Activated naive CD8-positive, alpha-beta T cell treated with anti-CD3 and anti-CD28 coated beads for 36 hours (primary cell): ENCODE measurements at regions not wholly inside any gene's neighbourhood (a gene's known extent, or its start where the extent isn't known, plus 50 kb on each side); places are given as distances from the start of the nearest gene placed in this dataset.
"Not testable (repeated sequence)": the region's sequence is repeated elsewhere in the genome, so short reads cannot be mapped to it uniquely, and the experiment has no call there.

ENCODE experiments used
- DNase-seq: peaks from one replicate; pipeline ENCODE4 v3.0.0; 2021
- H3K27ac Mint-ChIP-seq: one replicate; pipeline ENCODE4 v1.8.0; 2022; ENCODE audit warnings: mild to moderate bottlenecking, moderate library complexity, mixed read lengths
- H3K27me3 Mint-ChIP-seq: one replicate; pipeline ENCODE4 v1.8.0; 2022; ENCODE audit warnings: mild to moderate bottlenecking, mixed read lengths
- H3K36me3 Mint-ChIP-seq: one replicate; pipeline ENCODE4 v1.8.0; 2021; ENCODE audit warnings: mild to moderate bottlenecking, mixed read lengths
- H3K4me1 Mint-ChIP-seq: one replicate; pipeline ENCODE4 v1.8.0; 2021; ENCODE audit warnings: mixed read lengths
- H3K4me3 Mint-ChIP-seq: one replicate; pipeline ENCODE4 v1.8.0; 2022; ENCODE audit warnings: mild to moderate bottlenecking, moderate library complexity, mixed read lengths
- H3K9me3 Mint-ChIP-seq: one replicate; pipeline ENCODE4 v1.8.0; 2022; ENCODE audit warnings: mixed read lengths

GRCh38 chr3:162984746-162985145, 1488.1 kb downstream of the OTOL1 start:
- Mint-ChIP-seq H3K27me3 (no peaks in the 10 kb centered on the region), H3K36me3 (no peaks in the 10 kb centered on the region), H3K27ac (no peak overlapping the region), H3K4me3 (no peak overlapping the region), H3K9me3 (peaks cover 2% of the 10 kb centered on the region), H3K4me1 (no peaks in the 10 kb centered on the region)
- DNase-seq = no peak

- not testable (repeated sequence) for H3K9me3 Mint-ChIP-seq, H3K4me3 Mint-ChIP-seq, H3K36me3 Mint-ChIP-seq, H3K27me3 Mint-ChIP-seq, H3K4me1 Mint-ChIP-seq, DNase-seq, H3K27ac Mint-ChIP-seq
These were observed 1490.6 kb downstream of the OTOL1 start for GRCh38 chr3:162987085-162987794.

- no peak overlapping the region for H3K27ac Mint-ChIP-seq
- no peak overlapping the region for H3K4me3 Mint-ChIP-seq
- H3K9me3 Mint-ChIP-seq = peaks cover 15% of the 10 kb centered on the region
- DNase-seq = no peak
- no peaks in the 10 kb centered on the region for H3K36me3 Mint-ChIP-seq
- H3K27me3 Mint-ChIP-seq = no peaks in the 10 kb centered on the region
- no peaks in the 10 kb centered on the region for H3K4me1 Mint-ChIP-seq
These were observed 1496.1 kb downstream of the OTOL1 start for GRCh38 chr3:162992741-162993140.

GRCh38 chr3:162994165-162994564, 1497.6 kb downstream of the OTOL1 start:
- H3K4me1 Mint-ChIP-seq = no peaks in the 10 kb centered on the region
- no peak overlapping the region for H3K4me3 Mint-ChIP-seq
- peaks cover 15% of the 10 kb centered on the region for H3K9me3 Mint-ChIP-seq
- H3K27ac Mint-ChIP-seq = no peak overlapping the region
- H3K36me3 Mint-ChIP-seq = no peaks in the 10 kb centered on the region
- DNase-seq = no peak
- no peaks in the 10 kb centered on the region for H3K27me3 Mint-ChIP-seq

GRCh38 chr3:162996368-162996767, 1499.8 kb downstream of the OTOL1 start:
- Mint-ChIP-seq H3K4me3 (no peak overlapping the region), H3K27ac (no peak overlapping the region), H3K36me3 (no peaks in the 10 kb centered on the region), H3K9me3 (peaks cover 15% of the 10 kb centered on the region), H3K4me1 (no peaks in the 10 kb centered on the region), H3K27me3 (no peaks in the 10 kb centered on the region)
- DNase-seq = no peak

- no peak for DNase-seq
- H3K4me3 Mint-ChIP-seq = no peak overlapping the region
- no peaks in the 10 kb centered on the region for H3K36me3 Mint-ChIP-seq
- no peaks in the 10 kb centered on the region for H3K4me1 Mint-ChIP-seq
- H3K27ac Mint-ChIP-seq = no peak overlapping the region
- H3K9me3 Mint-ChIP-seq = peaks cover 12% of the 10 kb centered on the region
- H3K27me3 Mint-ChIP-seq = no peaks in the 10 kb centered on the region
These were observed 1501.6 kb downstream of the OTOL1 start for GRCh38 chr3:162998205-162998604.

GRCh38 chr3:163011596-163011995, 1515.0 kb downstream of the OTOL1 start:
- no peaks in the 10 kb centered on the region for H3K27me3 Mint-ChIP-seq
- no peaks in the 10 kb centered on the region for H3K4me1 Mint-ChIP-seq
- no peak overlapping the region for H3K27ac Mint-ChIP-seq
- H3K36me3 Mint-ChIP-seq = no peaks in the 10 kb centered on the region
- DNase-seq = no peak
- H3K9me3 Mint-ChIP-seq = peaks cover 5% of the 10 kb centered on the region
- no peak overlapping the region for H3K4me3 Mint-ChIP-seq

- Mint-ChIP-seq H3K36me3 (no peaks in the 10 kb centered on the region), H3K27ac (no peak overlapping the region), H3K4me1 (no peaks in the 10 kb centered on the region), H3K9me3 (peaks cover 4% of the 10 kb centered on the region), H3K4me3 (no peak overlapping the region), H3K27me3 (no peaks in the 10 kb centered on the region)
- no peak for DNase-seq
These were observed 1519.6 kb downstream of the OTOL1 start for GRCh38 chr3:163016251-163016650.

- Mint-ChIP-seq H3K4me1 (no peaks in the 10 kb centered on the region), H3K27me3 (no peaks in the 10 kb centered on the region), H3K9me3 (peaks cover 4% of the 10 kb centered on the region), H3K36me3 (no peaks in the 10 kb centered on the region), H3K27ac (no peak overlapping the region), H3K4me3 (no peak overlapping the region)
- DNase-seq = no peak
These were observed 1521.5 kb downstream of the OTOL1 start for GRCh38 chr3:163018067-163018466.

- Mint-ChIP-seq H3K27ac (no peak overlapping the region), H3K36me3 (no peaks in the 10 kb centered on the region), H3K4me1 (no peaks in the 10 kb centered on the region), H3K27me3 (no peaks in the 10 kb centered on the region), H3K9me3 (peaks cover 4% of the 10 kb centered on the region), H3K4me3 (no peak overlapping the region)
- DNase-seq = no peak
These were observed 1522.1 kb downstream of the OTOL1 start for GRCh38 chr3:163018664-163019063.

GRCh38 chr3:163019260-163019659, 1522.7 kb downstream of the OTOL1 start:
- H3K27ac Mint-ChIP-seq = no peak overlapping the region
- H3K4me1 Mint-ChIP-seq = no peaks in the 10 kb centered on the region

GRCh38 chr3:163033652-163034051, 1537.0 kb downstream of the OTOL1 start:
- Mint-ChIP-seq H3K27me3 (no peaks in the 10 kb centered on the region), H3K36me3 (no peaks in the 10 kb centered on the region), H3K27ac (no peak overlapping the region), H3K9me3 (peaks cover 1% of the 10 kb centered on the region), H3K4me1 (no peaks in the 10 kb centered on the region), H3K4me3 (no peak overlapping the region)
- DNase-seq = no peak

More at GRCh38 chr3:163019260-163019659, 1522.7 kb downstream of the OTOL1 start:
- no peaks in the 10 kb centered on the region for H3K36me3 Mint-ChIP-seq
- DNase-seq = no peak
- no peaks in the 10 kb centered on the region for H3K27me3 Mint-ChIP-seq
- H3K9me3 Mint-ChIP-seq = peaks cover 4% of the 10 kb centered on the region
- H3K4me3 Mint-ChIP-seq = no peak overlapping the region

GRCh38 chr3:163039636-163040035, 1543.0 kb downstream of the OTOL1 start:
- no peaks in the 10 kb centered on the region for H3K36me3 Mint-ChIP-seq
- no peak for DNase-seq
- H3K4me3 Mint-ChIP-seq = no peak overlapping the region
- H3K27ac Mint-ChIP-seq = no peak overlapping the region
- H3K4me1 Mint-ChIP-seq = no peaks in the 10 kb centered on the region
- no peaks in the 10 kb centered on the region for H3K27me3 Mint-ChIP-seq
- peaks cover 1% of the 10 kb centered on the region for H3K9me3 Mint-ChIP-seq

- H3K27me3 Mint-ChIP-seq = no peaks in the 10 kb centered on the region
- no peak overlapping the region for H3K4me3 Mint-ChIP-seq
- peaks cover 1% of the 10 kb centered on the region for H3K9me3 Mint-ChIP-seq
- no peak overlapping the region for H3K27ac Mint-ChIP-seq
- no peaks in the 10 kb centered on the region for H3K4me1 Mint-ChIP-seq
- no peak for DNase-seq
- H3K36me3 Mint-ChIP-seq = no peaks in the 10 kb centered on the region
These were observed 1546.5 kb downstream of the OTOL1 start for GRCh38 chr3:163043074-163043473.

GRCh38 chr3:163045945-163046344, 1549.3 kb downstream of the OTOL1 start:
- DNase-seq = no peak
- no peak overlapping the region for H3K4me3 Mint-ChIP-seq
- no peaks in the 10 kb centered on the region for H3K9me3 Mint-ChIP-seq
- no peaks in the 10 kb centered on the region for H3K27me3 Mint-ChIP-seq
- H3K36me3 Mint-ChIP-seq = no peaks in the 10 kb centered on the region
- H3K4me1 Mint-ChIP-seq = no peaks in the 10 kb centered on the region
- no peak overlapping the region for H3K27ac Mint-ChIP-seq

GRCh38 chr3:163048881-163049280, 1552.3 kb downstream of the OTOL1 start:
- no peak overlapping the region for H3K4me3 Mint-ChIP-seq
- no peaks in the 10 kb centered on the region for H3K27me3 Mint-ChIP-seq
- no peaks in the 10 kb centered on the region for H3K9me3 Mint-ChIP-seq
- no peak overlapping the region for H3K27ac Mint-ChIP-seq
- no peaks in the 10 kb centered on the region for H3K4me1 Mint-ChIP-seq
- H3K36me3 Mint-ChIP-seq = no peaks in the 10 kb centered on the region
- DNase-seq = no peak
